Activated CD4-positive, alpha-beta memory T cell treated with anti-CD3 and anti-CD28 coated beads for 36 hours (primary cell): ENCODE measurements at regions not wholly inside any gene's neighbourhood (a gene's known extent, or its start where the extent isn't known, plus 50 kb on each side); places are given as distances from the start of the nearest gene placed in this dataset.
"Not testable (repeated sequence)": the region's sequence is repeated elsewhere in the genome, so short reads cannot be mapped to it uniquely, and the experiment has no call there.

Experiments
- CTCF ChIA-PET: fragments of 350-600 bp; sonication (Branson Sonifier 250); formaldehyde crosslinking; loops from one replicate; lab custom pipeline; 2021; ENCODE audit warnings: antibody characterized with exemption, inconsistent platforms; lab: Charles Lee
- POLR2A ChIA-PET: fragments of 350-600 bp; sonication (Branson Sonifier 250); formaldehyde crosslinking; loops from one replicate; lab custom pipeline; 2021; ENCODE audit warnings: antibody characterized with exemption; lab: Charles Lee
- DNase-seq: peaks from one replicate; pipeline ENCODE4 v3.0.0-alpha.2; 2020
- H3K27ac Mint-ChIP-seq: one replicate; pipeline ENCODE4 v1.8.0; 2021; ENCODE audit warnings: mixed read lengths
- H3K27me3 Mint-ChIP-seq: one replicate; pipeline ENCODE4 v1.8.0; 2021; ENCODE audit warnings: mixed read lengths
- H3K36me3 Mint-ChIP-seq: one replicate; pipeline ENCODE4 v1.8.0; 2021; ENCODE audit warnings: mixed read lengths
- H3K4me1 Mint-ChIP-seq: one replicate; pipeline ENCODE4 v1.8.0; 2021; ENCODE audit warnings: low read depth, mixed read lengths
- H3K4me3 Mint-ChIP-seq: one replicate; pipeline ENCODE4 v1.8.0; 2021; ENCODE audit warnings: mild to moderate bottlenecking, mixed read lengths
- H3K9me3 Mint-ChIP-seq: one replicate; pipeline ENCODE4 v1.8.0; 2021; ENCODE audit warnings: mixed read lengths
- intact Hi-C: fragments of 100-400 bp; cut with micrococcal nuclease; formaldehyde crosslinking; loops from one replicate; pipeline ENCODE4 v1.15.1; 2023

- no peak overlapping the region for H3K27ac Mint-ChIP-seq
- no peaks in the 10 kb centered on the region for H3K9me3 Mint-ChIP-seq
- no peaks in the 10 kb centered on the region for H3K36me3 Mint-ChIP-seq
- no peak for DNase-seq
- no peak overlapping the region for H3K4me3 Mint-ChIP-seq
- H3K4me1 Mint-ChIP-seq: no peaks in the 10 kb centered on the region
- POLR2A ChIA-PET: no interaction called here
- H3K27me3 Mint-ChIP-seq: no peaks in the 10 kb centered on the region
- CTCF ChIA-PET: no interaction called here
- intact Hi-C loops: no loop called here
Measured at GRCh38 chr17:11182430-11182829, 58.6 kb upstream of the SHISA6 start.

GRCh38 chr17:11178581-11178980 lies 62.4 kb upstream of the SHISA6 start:
- Mint-ChIP-seq H3K27ac (no peak overlapping the region), H3K27me3 (no peaks in the 10 kb centered on the region), H3K36me3 (no peaks in the 10 kb centered on the region), H3K9me3 (peaks cover 4% of the 10 kb centered on the region), H3K4me3 (no peak overlapping the region), H3K4me1 (no peaks in the 10 kb centered on the region)
- intact Hi-C loops: no loop called here
- DNase-seq: no peak
- POLR2A ChIA-PET: no interaction called here
- CTCF ChIA-PET: no interaction called here

GRCh38 chr17:11177340-11177739 lies 63.7 kb upstream of the SHISA6 start:
- Mint-ChIP-seq H3K4me3 (no peak overlapping the region), H3K27me3 (no peaks in the 10 kb centered on the region), H3K9me3 (peaks cover 4% of the 10 kb centered on the region), H3K4me1 (no peaks in the 10 kb centered on the region), H3K27ac (no peak overlapping the region), H3K36me3 (no peaks in the 10 kb centered on the region)
- no peak for DNase-seq
- intact Hi-C loops: no loop called here
- CTCF ChIA-PET: no interaction called here
- POLR2A ChIA-PET: no interaction called here

GRCh38 chr17:11176549-11176948 lies 64.5 kb upstream of the SHISA6 start:
- Mint-ChIP-seq H3K4me3 (no peak overlapping the region), H3K27me3 (no peaks in the 10 kb centered on the region), H3K36me3 (no peaks in the 10 kb centered on the region), H3K27ac (no peak overlapping the region), H3K9me3 (peaks cover 5% of the 10 kb centered on the region), H3K4me1 (no peaks in the 10 kb centered on the region)
- no peak for DNase-seq
- POLR2A ChIA-PET: no interaction called here
- intact Hi-C loops: no loop called here
- CTCF ChIA-PET: no interaction called here

GRCh38 chr17:11170881-11171280 lies 70.1 kb upstream of the SHISA6 start:
- CTCF ChIA-PET: no interaction called here
- POLR2A ChIA-PET: no interaction called here
- no peaks in the 10 kb centered on the region for H3K36me3 Mint-ChIP-seq
- H3K4me1 Mint-ChIP-seq: no peaks in the 10 kb centered on the region
- H3K4me3 Mint-ChIP-seq: no peak overlapping the region
- no peak overlapping the region for H3K27ac Mint-ChIP-seq
- H3K27me3 Mint-ChIP-seq: no peaks in the 10 kb centered on the region
- peaks cover 16% of the 10 kb centered on the region for H3K9me3 Mint-ChIP-seq
- no peak for DNase-seq
- intact Hi-C loops: no loop called here

GRCh38 chr17:11151818-11152425 lies 89.1 kb upstream of the SHISA6 start:
- ChIA-PET CTCF (no interaction called here), POLR2A (no interaction called here)
- H3K9me3 Mint-ChIP-seq: peaks cover 8% of the 10 kb centered on the region
- intact Hi-C loops: no loop called here
- no peaks in the 10 kb centered on the region for H3K27me3 Mint-ChIP-seq
- no peak overlapping the region for H3K4me3 Mint-ChIP-seq
- no peak for DNase-seq
- H3K27ac Mint-ChIP-seq: no peak overlapping the region
- no peaks in the 10 kb centered on the region for H3K4me1 Mint-ChIP-seq
- no peaks in the 10 kb centered on the region for H3K36me3 Mint-ChIP-seq

- H3K4me1 Mint-ChIP-seq, POLR2A ChIA-PET, H3K4me3 Mint-ChIP-seq: not testable (repeated sequence)
Measured at GRCh38 chr17:11150906-11151511, 90.0 kb upstream of the SHISA6 start.

GRCh38 chr17:11144358-11145233 lies 96.4 kb upstream of the SHISA6 start:
- peaks cover 20% of the 10 kb centered on the region for H3K9me3 Mint-ChIP-seq
- H3K27me3 Mint-ChIP-seq: no peaks in the 10 kb centered on the region
- ChIA-PET POLR2A (no interaction called here), CTCF (interaction anchor here (1.3 kb wide), 1 partner anchor 269 kb away, joined by 20 read pairs; no protein-coding TSS in a partner anchor)
- no peak overlapping the region for H3K4me3 Mint-ChIP-seq
- no peaks in the 10 kb centered on the region for H3K36me3 Mint-ChIP-seq
- intact Hi-C loops: loop anchor here (5.0 kb wide), 1 partner anchor 267 kb away; no protein-coding TSS in a partner anchor
- no peak overlapping the region for H3K27ac Mint-ChIP-seq
- no peak for DNase-seq
- H3K4me1 Mint-ChIP-seq: no peaks in the 10 kb centered on the region

More at GRCh38 chr17:11150906-11151511, 90.0 kb upstream of the SHISA6 start:
- intact Hi-C loops, CTCF ChIA-PET, H3K9me3 Mint-ChIP-seq, H3K27ac Mint-ChIP-seq, DNase-seq, H3K27me3 Mint-ChIP-seq, H3K36me3 Mint-ChIP-seq: not testable (repeated sequence)

GRCh38 chr17:11142231-11142630 lies 98.8 kb upstream of the SHISA6 start:
- intact Hi-C loops: loop anchor here (5.0 kb wide), 1 partner anchor 265 kb away; no protein-coding TSS in a partner anchor
- Mint-ChIP-seq H3K36me3 (no peaks in the 10 kb centered on the region), H3K27me3 (no peaks in the 10 kb centered on the region), H3K4me1 (no peaks in the 10 kb centered on the region), H3K9me3 (peaks cover 15% of the 10 kb centered on the region), H3K4me3 (no peak overlapping the region), H3K27ac (no peak overlapping the region)
- CTCF ChIA-PET: no interaction called here
- DNase-seq: no peak
- POLR2A ChIA-PET: no interaction called here

- CTCF ChIA-PET: no interaction called here
- no peaks in the 10 kb centered on the region for H3K4me1 Mint-ChIP-seq
- H3K4me3 Mint-ChIP-seq: no peak overlapping the region
- no peak overlapping the region for H3K27ac Mint-ChIP-seq
- DNase-seq: no peak
- peaks cover 15% of the 10 kb centered on the region for H3K9me3 Mint-ChIP-seq
- H3K27me3 Mint-ChIP-seq: no peaks in the 10 kb centered on the region
- intact Hi-C loops: loop anchor here (5.0 kb wide), 1 partner anchor 263 kb away; no protein-coding TSS in a partner anchor
- no peaks in the 10 kb centered on the region for H3K36me3 Mint-ChIP-seq
- POLR2A ChIA-PET: no interaction called here
Measured at GRCh38 chr17:11140501-11140900, 100.5 kb upstream of the SHISA6 start.

GRCh38 chr17:11140043-11140442 lies 101.0 kb upstream of the SHISA6 start:
- Mint-ChIP-seq H3K27me3 (no peaks in the 10 kb centered on the region), H3K27ac (no peak overlapping the region), H3K4me3 (no peak overlapping the region), H3K36me3 (no peaks in the 10 kb centered on the region), H3K9me3 (peaks cover 15% of the 10 kb centered on the region), H3K4me1 (no peaks in the 10 kb centered on the region)
- ChIA-PET POLR2A (no interaction called here), CTCF (no interaction called here)
- no peak for DNase-seq
- intact Hi-C loops: loop anchor here (5.0 kb wide), 1 partner anchor 263 kb away; no protein-coding TSS in a partner anchor

- H3K36me3 Mint-ChIP-seq: no peaks in the 10 kb centered on the region
Measured at GRCh38 chr17:11138023-11138422, 103.0 kb upstream of the SHISA6 start.

More at GRCh38 chr17:11138023-11138422, 103.0 kb upstream of the SHISA6 start:
- Mint-ChIP-seq H3K27me3 (no peaks in the 10 kb centered on the region), H3K27ac (no peak overlapping the region), H3K4me3 (no peak overlapping the region), H3K9me3 (peaks cover 10% of the 10 kb centered on the region), H3K4me1 (no peaks in the 10 kb centered on the region)
- POLR2A ChIA-PET: no interaction called here
- intact Hi-C loops: no loop called here
- CTCF ChIA-PET: no interaction called here
- DNase-seq: no peak
